AG20443 (cell line): ENCODE measurements at regions not wholly inside any gene's neighbourhood (a gene's known extent, or its start where the extent isn't known, plus 50 kb on each side); places are given as distances from the start of the nearest gene placed in this dataset.
"Not testable (repeated sequence)": the region's sequence is repeated elsewhere in the genome, so short reads cannot be mapped to it uniquely, and the experiment has no call there.

Source experiments
- DNase-seq: peaks from one replicate; pipeline ENCODE4 v3.0.0; 2012; ENCODE audit warnings: low spot score, mixed read lengths

GRCh38 chr14:77985211-77985615, 185.0 kb upstream of the NRXN3 start:
- no peak for DNase-seq

- DNase-seq: no peak
These were observed 183.4 kb upstream of the NRXN3 start for GRCh38 chr14:77986773-77987172.

- peak; percentile 17 for DNase-seq
These were observed 181.9 kb upstream of the NRXN3 start for GRCh38 chr14:77988096-77988870.

- peak; percentile 83 for DNase-seq
These were observed 181.2 kb upstream of the NRXN3 start for GRCh38 chr14:77988970-77989369.

GRCh38 chr14:77989441-77989991, 180.7 kb upstream of the NRXN3 start:
- DNase-seq: no peak

GRCh38 chr14:77990337-77990736, 179.8 kb upstream of the NRXN3 start:
- no peak for DNase-seq

GRCh38 chr14:77991128-77991772, 178.9 kb upstream of the NRXN3 start:
- no peak for DNase-seq

- peak; percentile 36 for DNase-seq
These were observed 164.8 kb upstream of the NRXN3 start for GRCh38 chr14:78005325-78005724.

- no peak for DNase-seq
These were observed 163.0 kb upstream of the NRXN3 start for GRCh38 chr14:78007160-78007559.

GRCh38 chr14:78010688-78011087, 159.5 kb upstream of the NRXN3 start:
- DNase-seq: peak; percentile 25

GRCh38 chr14:78013911-78014310, 156.3 kb upstream of the NRXN3 start:
- not testable (repeated sequence) for DNase-seq

GRCh38 chr14:78016532-78016931, 153.6 kb upstream of the NRXN3 start:
- DNase-seq: no peak

- DNase-seq: no peak
These were observed 151.9 kb upstream of the NRXN3 start for GRCh38 chr14:78018283-78018682.

GRCh38 chr14:78022059-78022458, 148.1 kb upstream of the NRXN3 start:
- DNase-seq: peak; percentile 72

GRCh38 chr14:78023112-78023511, 147.1 kb upstream of the NRXN3 start:
- no peak for DNase-seq

GRCh38 chr14:78028471-78028870, 141.7 kb upstream of the NRXN3 start:
- DNase-seq: no peak

GRCh38 chr14:78029601-78030372, 140.4 kb upstream of the NRXN3 start:
- DNase-seq: peak; percentile 33

GRCh38 chr14:78043349-78043748, 126.8 kb upstream of the NRXN3 start:
- no peak for DNase-seq

GRCh38 chr14:78048120-78048519, 122.1 kb upstream of the NRXN3 start:
- DNase-seq: no peak

- not testable (repeated sequence) for DNase-seq
These were observed 113.3 kb upstream of the NRXN3 start for GRCh38 chr14:78056890-78057289.

GRCh38 chr14:78070344-78070743, 99.8 kb upstream of the NRXN3 start:
- DNase-seq: no peak

GRCh38 chr14:78071016-78071549, 99.1 kb upstream of the NRXN3 start:
- no peak for DNase-seq
